Glutamatergic neuron (in vitro differentiated cells): ENCODE measurements at regions not wholly inside any gene's neighbourhood (a gene's known extent, or its start where the extent isn't known, plus 50 kb on each side); places are given as distances from the start of the nearest gene placed in this dataset.

Experiments
- DNase-seq: peaks from one replicate; pipeline ENCODE4 v3.0.0; 2022
- H3K27ac Mint-ChIP-seq: one replicate; pipeline ENCODE4 v1.8.0; 2020; ENCODE audit warnings: mild to moderate bottlenecking, mixed read lengths, inconsistent platforms; ENCODE audit not compliant: unreplicated experiment
- H3K27me3 Mint-ChIP-seq: one replicate; pipeline ENCODE4 v1.8.0; 2020; ENCODE audit warnings: mild to moderate bottlenecking, moderate library complexity, mixed read lengths, inconsistent platforms; ENCODE audit not compliant: unreplicated experiment
- H3K36me3 Mint-ChIP-seq: one replicate; pipeline ENCODE4 v1.8.0; 2020; ENCODE audit warnings: mild to moderate bottlenecking, mixed read lengths, inconsistent platforms; ENCODE audit not compliant: unreplicated experiment
- H3K4me1 Mint-ChIP-seq: one replicate; pipeline ENCODE4 v1.8.0; 2020; ENCODE audit warnings: mild to moderate bottlenecking, low read depth, mixed read lengths, inconsistent platforms; ENCODE audit not compliant: unreplicated experiment
- H3K4me3 Mint-ChIP-seq: one replicate; pipeline ENCODE4 v1.8.0; 2020; ENCODE audit warnings: mild to moderate bottlenecking, mixed read lengths, inconsistent platforms; ENCODE audit not compliant: unreplicated experiment
- H3K9me3 Mint-ChIP-seq: one replicate; pipeline ENCODE4 v1.8.0; 2020; ENCODE audit warnings: mild to moderate bottlenecking, moderate library complexity, mixed read lengths, inconsistent platforms; ENCODE audit not compliant: unreplicated experiment
- CTCF ChIP-seq: fragments of 200-600 bp; sonication (generic); IDR thresholded peaks from one replicate; pipeline ENCODE4 v1.5.0; 2021; ENCODE audit not compliant: partially characterized antibody, unreplicated experiment

- Mint-ChIP-seq H3K36me3 (no peaks in the 10 kb centered on the region), H3K9me3 (no peaks in the 10 kb centered on the region), H3K4me1 (peaks cover 2% of the 10 kb centered on the region), H3K27ac (no peak overlapping the region), H3K4me3 (no peak overlapping the region), H3K27me3 (no peaks in the 10 kb centered on the region)
- DNase-seq, result no peak
- no peak for TF ChIP-seq CTCF
Observed at GRCh38 chr11:95562196-95562921, 227.2 kb downstream of the FAM76B start.

GRCh38 chr11:95559899-95560298, 229.7 kb downstream of the FAM76B start:
- Mint-ChIP-seq H3K4me3 (no peak overlapping the region), H3K4me1 (no peaks in the 10 kb centered on the region), H3K9me3 (no peaks in the 10 kb centered on the region), H3K36me3 (no peaks in the 10 kb centered on the region), H3K27ac (no peak overlapping the region), H3K27me3 (no peaks in the 10 kb centered on the region)
- TF ChIP-seq CTCF, result no peak
- DNase-seq, result no peak

DNA sequence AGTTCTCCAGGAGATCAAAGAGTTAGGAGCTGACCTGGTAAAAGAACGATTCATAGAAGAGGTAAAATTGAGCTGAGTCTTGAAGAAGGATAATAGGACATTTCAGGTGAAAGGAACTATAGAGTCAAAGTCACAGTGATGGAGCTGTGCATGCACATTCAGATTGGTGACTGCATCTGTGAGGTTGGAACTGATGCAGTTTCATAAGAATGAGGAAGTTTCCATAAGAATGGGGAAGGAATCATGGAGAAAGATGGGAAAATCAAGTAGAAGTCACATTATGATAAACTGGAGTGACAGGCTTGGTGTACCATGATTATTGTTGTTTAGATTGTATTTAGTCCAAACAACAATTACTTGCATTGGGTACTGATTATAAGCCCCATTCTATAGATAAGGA, 232.2 kb downstream of the FAM76B start:
- DNase-seq, result no peak
- H3K9me3 Mint-ChIP-seq, result no peaks in the 10 kb centered on the region
- H3K36me3 Mint-ChIP-seq, result no peaks in the 10 kb centered on the region
- no peak overlapping the region for H3K4me3 Mint-ChIP-seq
- TF ChIP-seq CTCF, result no peak
- no peaks in the 10 kb centered on the region for H3K27me3 Mint-ChIP-seq
- H3K27ac Mint-ChIP-seq, result no peak overlapping the region
- H3K4me1 Mint-ChIP-seq, result no peaks in the 10 kb centered on the region

DNA sequence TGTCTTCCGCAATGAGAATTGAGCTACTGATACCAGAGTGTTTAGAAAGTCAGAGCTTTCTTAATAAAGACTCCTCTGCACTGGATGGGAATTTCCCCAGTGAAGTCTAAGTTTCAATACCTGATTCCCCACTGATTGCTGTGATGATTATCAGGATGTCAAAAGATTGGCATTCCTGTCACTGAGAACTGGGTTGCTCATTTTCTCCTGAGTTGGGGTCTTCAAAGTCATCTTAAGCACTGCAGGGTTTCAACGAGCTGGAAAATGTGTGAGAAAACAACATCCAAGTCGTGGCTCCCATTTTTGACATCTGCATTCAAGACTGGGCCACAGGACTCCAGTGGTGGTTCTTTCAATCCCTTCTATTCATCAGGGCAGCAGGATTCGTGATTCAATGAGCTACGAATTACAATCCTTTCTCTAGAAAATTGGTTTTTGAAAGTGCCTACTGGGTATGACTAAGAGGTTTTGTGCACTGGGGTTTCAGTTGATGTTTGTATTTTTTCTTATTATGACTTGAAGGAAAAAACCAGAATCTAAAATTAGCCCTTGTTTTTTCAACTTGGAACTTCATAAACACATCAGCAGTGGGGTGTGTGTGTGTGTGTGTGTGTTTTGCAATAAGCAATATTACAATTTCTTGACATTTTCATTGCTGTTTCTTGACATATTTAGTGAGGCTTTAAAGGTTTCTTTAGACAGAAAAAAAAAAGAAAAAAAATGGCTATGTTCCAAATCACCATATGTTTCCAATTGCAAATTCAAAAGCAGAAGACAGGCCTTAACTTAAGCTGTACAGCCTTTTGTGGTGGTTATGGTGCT, 233.0 kb downstream of the FAM76B start:
- Mint-ChIP-seq H3K36me3 (no peaks in the 10 kb centered on the region), H3K4me1 (no peaks in the 10 kb centered on the region), H3K27ac (no peak overlapping the region), H3K27me3 (no peaks in the 10 kb centered on the region), H3K9me3 (no peaks in the 10 kb centered on the region), H3K4me3 (no peak overlapping the region)
- DNase-seq, result no peak
- TF ChIP-seq CTCF, result no peak

GRCh38 chr11:95556011-95556341, 233.6 kb downstream of the FAM76B start:
- H3K9me3 Mint-ChIP-seq, result no peaks in the 10 kb centered on the region
- no peaks in the 10 kb centered on the region for H3K4me1 Mint-ChIP-seq
- no peaks in the 10 kb centered on the region for H3K27me3 Mint-ChIP-seq
- H3K4me3 Mint-ChIP-seq, result no peak overlapping the region
- no peak for TF ChIP-seq CTCF
- DNase-seq, result no peak
- H3K36me3 Mint-ChIP-seq, result no peaks in the 10 kb centered on the region
- H3K27ac Mint-ChIP-seq, result no peak overlapping the region
